OCI-LY1 (cell line): ENCODE measurements at regions not wholly inside any gene's neighbourhood (a gene's known extent, or its start where the extent isn't known, plus 50 kb on each side); places are given as distances from the start of the nearest gene placed in this dataset.

Experiments used
- H2AFZ ChIP-seq: fragments of 200-600 bp; sonication (generic), shearing (Covaris generic); 2 replicates; pipeline ENCODE4 v1.6.0; 2014; ENCODE audit warnings: antibody characterized with exemption, mild to moderate bottlenecking, low read length
- H3F3A ChIP-seq: fragments of 200-600 bp; sonication (generic), shearing (Covaris generic); 2 replicates; pipeline ENCODE4 v1.6.0; 2014; ENCODE audit warnings: mild to moderate bottlenecking, antibody characterized with exemption, low read length, moderate library complexity; ENCODE audit not compliant: insufficient read depth
- H3K27ac ChIP-seq: fragments of 200-600 bp; sonication (generic); 2 replicates; pipeline ENCODE4 v1.5.1; 2014; ENCODE audit warnings: low read length, mixed run types, mild to moderate bottlenecking, low read depth; ENCODE audit not compliant: poor library complexity, severe bottlenecking
- H3K27me3 ChIP-seq: fragments of 200-600 bp; sonication (generic); 2 replicates; pipeline ENCODE4 v1.6.0; 2014; ENCODE audit warnings: antibody characterized with exemption, mild to moderate bottlenecking, low read length, moderate library complexity; ENCODE audit not compliant: insufficient read depth
- H3K36me3 ChIP-seq: fragments of 200-600 bp; sonication (generic); 2 replicates; pipeline ENCODE4 v1.6.1; 2014; ENCODE audit warnings: mild to moderate bottlenecking, antibody characterized with exemption, low read length, moderate library complexity, mixed read lengths; ENCODE audit not compliant: insufficient read depth
- H3K4me1 ChIP-seq: fragments of 200-600 bp; sonication (generic); 2 replicates; pipeline ENCODE4 v1.5.1; 2014; ENCODE audit warnings: mild to moderate bottlenecking, low read length, moderate library complexity; ENCODE audit not compliant: insufficient read depth, severe bottlenecking
- H3K4me2 ChIP-seq: fragments of 200-600 bp; sonication (generic), shearing (Covaris generic); 2 replicates; pipeline ENCODE4 v1.6.1; 2014; ENCODE audit warnings: low read length
- H3K4me3 ChIP-seq: fragments of 200-600 bp; sonication (generic); 2 replicates; pipeline ENCODE4 v1.5.1; 2014; ENCODE audit warnings: low read length, low read depth, mild to moderate bottlenecking, mixed read lengths; ENCODE audit not compliant: poor library complexity, severe bottlenecking
- H3K79me2 ChIP-seq: fragments of 200-600 bp; shearing (Covaris generic); 2 replicates; pipeline ENCODE4 v1.6.1; 2016; ENCODE audit warnings: mixed run types, low read length, mixed read lengths; ENCODE audit not compliant: insufficient read depth
- H3K9ac ChIP-seq: fragments of 200-600 bp; sonication (generic), shearing (Covaris generic); 2 replicates; pipeline ENCODE4 v1.6.1; 2014; ENCODE audit warnings: mild to moderate bottlenecking, low read length, mixed read lengths
- H3K9me2 ChIP-seq: fragments of 200-600 bp; sonication (generic), shearing (Covaris generic); 2 replicates; pipeline ENCODE4 v1.6.1; 2014; ENCODE audit warnings: low read depth, mild to moderate bottlenecking, low read length, mixed read lengths
- H3K9me3 ChIP-seq: fragments of 200-600 bp; shearing (Covaris generic); 2 replicates; pipeline ENCODE4 v1.6.1; 2014; ENCODE audit warnings: low read length, mixed read lengths
- H4K20me1 ChIP-seq: fragments of 200-600 bp; sonication (generic), shearing (Covaris generic); 2 replicates; pipeline ENCODE4 v1.6.0; 2016; ENCODE audit warnings: mild to moderate bottlenecking, low read length; ENCODE audit not compliant: insufficient read depth
- CTCF ChIP-seq: fragments of 200-600 bp; sonication (generic), shearing (Covaris generic); IDR thresholded peaks from 2 replicates; pipeline ENCODE4 v1.5.1; 2017; ENCODE audit warnings: mild to moderate bottlenecking, antibody characterized with exemption, low read length, moderate library complexity, mixed read lengths
- EZH2 ChIP-seq: fragments of 200-600 bp; sonication (generic), shearing (Covaris generic); IDR thresholded peaks from 2 replicates; pipeline ENCODE4 v1.8.0; 2017; ENCODE audit warnings: borderline replicate concordance, mixed run types, mild to moderate bottlenecking, antibody characterized with exemption, low read length, moderate library complexity, mixed read lengths

- Histone ChIP-seq H3K9me3 (no peaks in the 10 kb centered on the region), H4K20me1 (no peaks in the 10 kb centered on the region), H3K79me2 (no peaks in the 10 kb centered on the region), H3K4me3 (no peak overlapping the region), H3K27me3 (no peaks in the 10 kb centered on the region), H3K9ac (no peak overlapping the region), H3F3A (no peaks in the 10 kb centered on the region), H3K4me1 (no peaks in the 10 kb centered on the region), H2AFZ (no peak overlapping the region), H3K4me2 (no peak overlapping the region), H3K27ac (no peak overlapping the region), H3K9me2 (no peaks in the 10 kb centered on the region), H3K36me3 (no peaks in the 10 kb centered on the region)
- TF ChIP-seq CTCF = no peak
- no peak for TF ChIP-seq EZH2
These were observed 79.3 kb upstream of the TSPAN8 start for GRCh38 chr12:71237128-71237527.

DNA sequence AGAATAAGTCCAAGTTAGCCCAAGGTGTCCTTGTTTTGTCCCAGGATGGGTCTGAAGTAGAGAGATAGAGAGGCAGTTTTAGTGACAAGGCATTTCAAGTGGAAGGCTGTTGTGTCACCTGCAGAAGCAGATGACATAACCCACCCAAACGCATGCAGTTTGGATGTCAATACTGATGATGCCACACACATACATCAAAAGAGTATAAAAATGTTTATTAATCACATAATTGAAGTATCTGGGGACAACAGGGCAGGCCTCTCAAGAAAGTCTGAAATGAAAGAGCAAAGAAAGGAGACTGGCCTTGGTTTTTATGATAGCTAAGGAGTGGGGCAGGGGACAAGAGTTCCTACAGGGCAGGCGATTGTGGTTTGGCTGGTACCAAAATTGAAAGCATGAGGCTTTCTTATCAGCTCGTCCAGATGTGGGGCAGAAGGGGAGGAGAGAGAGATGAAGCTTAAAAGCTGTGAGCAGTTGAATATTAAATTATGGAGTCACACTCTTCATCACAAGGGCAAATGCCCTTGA is 78.4 kb upstream of the TSPAN8 start:
- no peaks in the 10 kb centered on the region for H3K27me3 ChIP-seq
- no peak overlapping the region for H3K9ac ChIP-seq
- H4K20me1 ChIP-seq = no peaks in the 10 kb centered on the region
- H2AFZ ChIP-seq = no peak overlapping the region
- H3K4me2 ChIP-seq = no peak overlapping the region
- H3K4me1 ChIP-seq = no peaks in the 10 kb centered on the region
- H3K36me3 ChIP-seq = no peaks in the 10 kb centered on the region
- no peak for TF ChIP-seq CTCF
- no peak for TF ChIP-seq EZH2
- H3K27ac ChIP-seq = no peak overlapping the region
- H3K9me3 ChIP-seq = no peaks in the 10 kb centered on the region
- H3F3A ChIP-seq = no peaks in the 10 kb centered on the region
- no peak overlapping the region for H3K4me3 ChIP-seq
- no peaks in the 10 kb centered on the region for H3K79me2 ChIP-seq
- H3K9me2 ChIP-seq = no peaks in the 10 kb centered on the region

- TF ChIP-seq CTCF (no peak), EZH2 (no peak)
- H3K36me3 ChIP-seq = no peaks in the 10 kb centered on the region
- H3K4me1 ChIP-seq = no peaks in the 10 kb centered on the region
- no peaks in the 10 kb centered on the region for H3K27me3 ChIP-seq
- no peaks in the 10 kb centered on the region for H3F3A ChIP-seq
- H3K9me2 ChIP-seq = no peaks in the 10 kb centered on the region
- H3K9ac ChIP-seq = no peak overlapping the region
- H2AFZ ChIP-seq = no peak overlapping the region
- no peaks in the 10 kb centered on the region for H3K9me3 ChIP-seq
- H3K4me3 ChIP-seq = no peak overlapping the region
- H3K27ac ChIP-seq = no peak overlapping the region
- no peaks in the 10 kb centered on the region for H4K20me1 ChIP-seq
- H3K4me2 ChIP-seq = no peak overlapping the region
- H3K79me2 ChIP-seq = no peaks in the 10 kb centered on the region
These were observed 75.3 kb upstream of the TSPAN8 start for GRCh38 chr12:71233083-71233482.
